H1 (cell line): ENCODE measurements at regions not wholly inside any gene's neighbourhood (a gene's known extent, or its start where the extent isn't known, plus 50 kb on each side); places are given as distances from the start of the nearest gene placed in this dataset.

Source experiments
- ATF3 ChIP-seq: IDR thresholded peaks from 2 replicates; pipeline ENCODE4 v1.6.1; 2011; ENCODE audit warnings: low read depth, mild to moderate bottlenecking, low read length; ENCODE audit not compliant: insufficient read depth
- CHD1 ChIP-seq: IDR thresholded peaks from 2 replicates; pipeline ENCODE4 v1.6.1; 2012; ENCODE audit warnings: low read depth, low read length, improper control_type of control experiment
- CHD2 ChIP-seq: IDR thresholded peaks from 2 replicates; pipeline ENCODE4 v1.6.1; 2012; ENCODE audit warnings: low read length, improper control_type of control experiment
- CHD7 ChIP-seq: fragments of 300-600 bp; sonication (generic); IDR thresholded peaks from 2 replicates; pipeline ENCODE4 v1.7.1; 2012; ENCODE audit warnings: low read length, moderate library complexity, mild to moderate bottlenecking, inconsistent platforms; ENCODE audit not compliant: insufficient replicate concordance
- CTCF ChIP-seq, 3 experiments: IDR thresholded peaks; 1 replicate in 2 of 3; 2 replicates in 1 of 3; pipeline versions ENCODE4 v1.5.1 to v1.6.1; 2011; ENCODE audit warnings: low read length in 3 of 3, mild to moderate bottlenecking in 3 of 3, inconsistent platforms in 2 of 3, low read depth in 1 of 3, moderate library complexity in 1 of 3; ENCODE audit not compliant: insufficient read depth in 1 of 3; ENCODE audit errors: control extremely low read depth in 1 of 3
- EZH2 ChIP-seq: fragments of 200-600 bp; sonication (generic); IDR thresholded peaks from 2 replicates; pipeline ENCODE4 v1.7.1; 2012; ENCODE audit warnings: low read depth, mild to moderate bottlenecking, moderate library complexity, low read length, inconsistent platforms; ENCODE audit not compliant: severe bottlenecking
- JUND ChIP-seq: IDR thresholded peaks from 2 replicates; pipeline ENCODE4 v1.6.1; 2011; ENCODE audit warnings: mild to moderate bottlenecking, improper control_type of control experiment, low read length
- MAX ChIP-seq: IDR thresholded peaks from 2 replicates; pipeline ENCODE4 v1.6.1; 2012; ENCODE audit warnings: inconsistent platforms
- POLR2A ChIP-seq, 2 experiments: IDR thresholded peaks; 1 replicate in 1 of 2; 2 replicates in 1 of 2; pipeline ENCODE4 v1.6.1; 2011; ENCODE audit warnings: low read depth in 2 of 2, low read length in 2 of 2, mild to moderate bottlenecking in 2 of 2; ENCODE audit errors: control extremely low read depth in 1 of 2
- RAD21 ChIP-seq, 2 experiments: IDR thresholded peaks in 1 of 2; conservative IDR thresholded peaks in 1 of 2; 2 replicates each; pipeline ENCODE4 v1.6.1; 2011; ENCODE audit warnings: low read depth in 2 of 2, low read length in 2 of 2, improper control_type of control experiment in 1 of 2, inconsistent platforms in 1 of 2, mild to moderate bottlenecking in 1 of 2, moderate library complexity in 1 of 2
- RFX5 ChIP-seq: IDR thresholded peaks from 2 replicates; pipeline ENCODE4 v1.6.1; 2011; ENCODE audit warnings: low read depth, low read length, improper control_type of control experiment, borderline replicate concordance
- SIN3A ChIP-seq, 2 experiments: IDR thresholded peaks in 1 of 2; conservative IDR thresholded peaks in 1 of 2; 2 replicates each; pipeline ENCODE4 v1.6.1; 2011 to 2012; ENCODE audit warnings: low read length in 2 of 2, improper control_type of control experiment in 1 of 2, low read depth in 1 of 2, mild to moderate bottlenecking in 1 of 2
- SRF ChIP-seq: IDR thresholded peaks from 2 replicates; pipeline ENCODE4 v1.6.1; 2011; ENCODE audit warnings: mild to moderate bottlenecking, low read depth, low read length, moderate library complexity

GRCh38 chr14:34072921-34073320, 122.0 kb upstream of the EGLN3 start:
- TF ChIP-seq MAX (no peak), CHD7 (no peak), EZH2 (no peak), SRF (no peak), CTCF (IDR thresholded peaks at IDR 0.05; ENCODE audit: control extremely low read depth in 1 of 3, insufficient read depth in 1 of 3, low read depth in 1 of 3, low read length in 3 of 3) (no peak), JUND (no peak), POLR2A (IDR thresholded peaks at IDR 0.05; ENCODE audit: control extremely low read depth in 1 of 2, low read depth in 2 of 2, low read length in 2 of 2) (no peak), RFX5 (no peak), CHD1 (no peak), ATF3 (no peak), SIN3A (conservative IDR thresholded peaks at IDR 0.05 in 1 of 2, IDR thresholded peaks at IDR 0.05 in 1 of 2; ENCODE audit: low read depth in 1 of 2, low read length in 2 of 2) (no peak), CHD2 (no peak), RAD21 (IDR thresholded peaks at IDR 0.05 in 1 of 2, conservative IDR thresholded peaks at IDR 0.05 in 1 of 2; ENCODE audit: low read depth in 2 of 2, low read length in 2 of 2) (no peak)
